LNCaP clone FGC (cell line): ENCODE measurements at regions not wholly inside any gene's neighbourhood (a gene's known extent, or its start where the extent isn't known, plus 50 kb on each side); places are given as distances from the start of the nearest gene placed in this dataset.

ENCODE experiments used
- DNase-seq: peaks from one replicate; pipeline ENCODE4 v3.0.0-alpha.2; 2011; ENCODE audit warnings: low read depth
- H3K4me3 ChIP-seq: 2 replicates; pipeline ENCODE4 v1.5.1; 2011; ENCODE audit warnings: mild to moderate bottlenecking, low read depth, low read length, control low read depth
- CTCF ChIP-seq: IDR thresholded peaks from 2 replicates; pipeline ENCODE4 v1.5.1; 2012; ENCODE audit warnings: mild to moderate bottlenecking; ENCODE audit not compliant: control insufficient read depth, insufficient read depth; ENCODE audit errors: extremely low read depth

- TF ChIP-seq CTCF: no peak
- H3K4me3 ChIP-seq: no peak overlapping the region
- DNase-seq: no peak
Observed at GRCh38 chr13:112132619-112133018, 65.7 kb downstream of the SOX1 start.

- no peak for DNase-seq
- no peak for TF ChIP-seq CTCF
- H3K4me3 ChIP-seq: no peak overlapping the region
Observed at GRCh38 chr13:112133499-112134390, 66.8 kb downstream of the SOX1 start.

GRCh38 chr13:112134391-112135075 lies 67.6 kb downstream of the SOX1 start:
- TF ChIP-seq CTCF: no peak
- H3K4me3 ChIP-seq: no peak overlapping the region
- no peak for DNase-seq

- no peak for DNase-seq
- no peak overlapping the region for H3K4me3 ChIP-seq
- TF ChIP-seq CTCF: no peak
Observed at GRCh38 chr13:112136095-112136494, 69.1 kb downstream of the SOX1 start.

GRCh38 chr13:112137144-112137543 lies 70.2 kb downstream of the SOX1 start:
- no peak overlapping the region for H3K4me3 ChIP-seq
- DNase-seq: no peak
- TF ChIP-seq CTCF: no peak

- DNase-seq: no peak
- TF ChIP-seq CTCF: no peak
- H3K4me3 ChIP-seq: no peak overlapping the region
Observed at GRCh38 chr13:112140366-112140765, 73.4 kb downstream of the SOX1 start.
